Adipocyte (in vitro differentiated cells): ENCODE measurements at regions not wholly inside any gene's neighbourhood (a gene's known extent, or its start where the extent isn't known, plus 50 kb on each side); places are given as distances from the start of the nearest gene placed in this dataset.

Source experiments
- DNase-seq: peaks from one replicate; pipeline ENCODE4 v3.0.0-alpha.2; 2015; ENCODE audit warnings: low read depth
- H3K27me3 ChIP-seq: replicated peaks from 2 replicates; pipeline ENCODE4 v1.7.0; 2013; ENCODE audit warnings: mild to moderate bottlenecking, low read length, moderate library complexity; ENCODE audit not compliant: control insufficient read depth, insufficient read depth
- H3K36me3 ChIP-seq: 2 replicates; pipeline ENCODE4 v1.7.0; 2013; ENCODE audit warnings: low read length, mild to moderate bottlenecking, moderate library complexity; ENCODE audit not compliant: control insufficient read depth, insufficient read depth, severe bottlenecking
- H3K4me1 ChIP-seq: 2 replicates; pipeline ENCODE4 v1.7.0; 2013; ENCODE audit warnings: mild to moderate bottlenecking, low read length, moderate library complexity; ENCODE audit not compliant: control insufficient read depth, insufficient read depth
- H3K4me3 ChIP-seq: 2 replicates; pipeline ENCODE4 v1.7.0; 2013; ENCODE audit warnings: mild to moderate bottlenecking, low read length, moderate library complexity
- H3K9ac ChIP-seq: 2 replicates; pipeline ENCODE4 v1.7.0; 2013; ENCODE audit warnings: mild to moderate bottlenecking, low read length, moderate library complexity
- H3K9me3 ChIP-seq: 2 replicates; pipeline ENCODE4 v1.7.0; 2013; ENCODE audit warnings: mild to moderate bottlenecking, low read length, moderate library complexity; ENCODE audit not compliant: control insufficient read depth

GRCh38 chr16:65441501-65441900 is 319.6 kb upstream of the CDH11 start:
- Histone ChIP-seq H3K27me3 (no peaks in the 10 kb centered on the region), H3K36me3 (no peaks in the 10 kb centered on the region), H3K9me3 (no peaks in the 10 kb centered on the region), H3K4me3 (no peak overlapping the region), H3K9ac (no peak overlapping the region), H3K4me1 (peaks cover 26% of the 10 kb centered on the region)
- DNase-seq = no peak

GRCh38 chr16:65429504-65430181 is 307.8 kb upstream of the CDH11 start:
- Histone ChIP-seq H3K27me3 (no peaks in the 10 kb centered on the region), H3K9ac (no peak overlapping the region), H3K4me1 (no peaks in the 10 kb centered on the region), H3K9me3 (no peaks in the 10 kb centered on the region), H3K36me3 (no peaks in the 10 kb centered on the region), H3K4me3 (no peak overlapping the region)
- no peak for DNase-seq

GRCh38 chr16:65426484-65426883 is 304.6 kb upstream of the CDH11 start:
- H3K9ac ChIP-seq = no peak overlapping the region
- H3K36me3 ChIP-seq = no peaks in the 10 kb centered on the region
- H3K27me3 ChIP-seq = no peaks in the 10 kb centered on the region
- no peaks in the 10 kb centered on the region for H3K4me1 ChIP-seq
- no peaks in the 10 kb centered on the region for H3K9me3 ChIP-seq
- no peak for DNase-seq
- no peak overlapping the region for H3K4me3 ChIP-seq

GRCh38 chr16:65422934-65423333 is 301.1 kb upstream of the CDH11 start:
- Histone ChIP-seq H3K9ac (no peak overlapping the region), H3K36me3 (no peaks in the 10 kb centered on the region), H3K27me3 (no peaks in the 10 kb centered on the region), H3K4me1 (no peaks in the 10 kb centered on the region), H3K9me3 (peaks cover 4% of the 10 kb centered on the region), H3K4me3 (no peak overlapping the region)
- no peak for DNase-seq

GRCh38 chr16:65421596-65421995 is 299.7 kb upstream of the CDH11 start:
- Histone ChIP-seq H3K27me3 (no peaks in the 10 kb centered on the region), H3K36me3 (no peaks in the 10 kb centered on the region)
- no peak for DNase-seq

GRCh38 chr16:65418435-65418834 is 296.6 kb upstream of the CDH11 start:
- H3K9me3 ChIP-seq = peaks cover 4% of the 10 kb centered on the region
- H3K9ac ChIP-seq = no peak overlapping the region
- H3K4me1 ChIP-seq = peaks cover 13% of the 10 kb centered on the region
- H3K27me3 ChIP-seq = no peaks in the 10 kb centered on the region
- no peaks in the 10 kb centered on the region for H3K36me3 ChIP-seq
- DNase-seq = no peak
- no peak overlapping the region for H3K4me3 ChIP-seq

More at GRCh38 chr16:65421596-65421995, 299.7 kb upstream of the CDH11 start:
- H3K4me3 ChIP-seq = no peak overlapping the region
- H3K9me3 ChIP-seq = peaks cover 4% of the 10 kb centered on the region
- H3K9ac ChIP-seq = no peak overlapping the region
- no peaks in the 10 kb centered on the region for H3K4me1 ChIP-seq

- H3K9me3 ChIP-seq = peaks cover 4% of the 10 kb centered on the region
- no peak overlapping the region for H3K4me3 ChIP-seq
- no peak overlapping the region for H3K9ac ChIP-seq
- DNase-seq = no peak
- H3K4me1 ChIP-seq = peaks cover 15% of the 10 kb centered on the region
- H3K27me3 ChIP-seq = no peaks in the 10 kb centered on the region
- H3K36me3 ChIP-seq = no peaks in the 10 kb centered on the region
Measured at GRCh38 chr16:65415460-65415859, 293.6 kb upstream of the CDH11 start.

- peak; percentile 81 for DNase-seq
- peaks cover 15% of the 10 kb centered on the region for H3K4me1 ChIP-seq
- H3K27me3 ChIP-seq = no peaks in the 10 kb centered on the region
- no peaks in the 10 kb centered on the region for H3K36me3 ChIP-seq
- no peak overlapping the region for H3K9ac ChIP-seq
- H3K4me3 ChIP-seq = peak overlapping the region; percentile 38
- no peaks in the 10 kb centered on the region for H3K9me3 ChIP-seq
Measured at GRCh38 chr16:65414284-65414984, 292.6 kb upstream of the CDH11 start.

- no peaks in the 10 kb centered on the region for H3K9me3 ChIP-seq
- peaks cover 15% of the 10 kb centered on the region for H3K4me1 ChIP-seq
- no peak overlapping the region for H3K4me3 ChIP-seq
- no peaks in the 10 kb centered on the region for H3K36me3 ChIP-seq
- no peak overlapping the region for H3K9ac ChIP-seq
- peak; percentile 45 for DNase-seq
- no peaks in the 10 kb centered on the region for H3K27me3 ChIP-seq
Measured at GRCh38 chr16:65413861-65414260, 292.0 kb upstream of the CDH11 start.

GRCh38 chr16:65410801-65411200 is 288.9 kb upstream of the CDH11 start:
- H3K9me3 ChIP-seq = no peaks in the 10 kb centered on the region
- no peak overlapping the region for H3K9ac ChIP-seq
- peaks cover 15% of the 10 kb centered on the region for H3K4me1 ChIP-seq
- no peak overlapping the region for H3K4me3 ChIP-seq
- no peaks in the 10 kb centered on the region for H3K27me3 ChIP-seq
- no peaks in the 10 kb centered on the region for H3K36me3 ChIP-seq
- DNase-seq = no peak

GRCh38 chr16:65409510-65409909 is 287.6 kb upstream of the CDH11 start:
- no peaks in the 10 kb centered on the region for H3K9me3 ChIP-seq
- no peaks in the 10 kb centered on the region for H3K27me3 ChIP-seq
- no peak overlapping the region for H3K9ac ChIP-seq
- H3K4me1 ChIP-seq = peaks cover 12% of the 10 kb centered on the region
- no peak overlapping the region for H3K4me3 ChIP-seq
- DNase-seq = no peak
- H3K36me3 ChIP-seq = no peaks in the 10 kb centered on the region
